C4-2B (cell line): ENCODE measurements at regions not wholly inside any gene's neighbourhood (a gene's known extent, or its start where the extent isn't known, plus 50 kb on each side); places are given as distances from the start of the nearest gene placed in this dataset.

Experiments
- H3K27ac ChIP-seq: fragments of 450-650 bp; 2 replicates; pipeline ENCODE4 v1.5.1; 2017
- CTCF ChIP-seq: fragments of 450-650 bp; conservative IDR thresholded peaks from 2 replicates; pipeline ENCODE4 v1.5.1; 2017; ENCODE audit warnings: mild to moderate bottlenecking
- ZFX ChIP-seq: fragments of 450-650 bp; IDR thresholded peaks from 2 replicates; pipeline ENCODE4 v1.6.1; 2017

- TF ChIP-seq CTCF, result no peak
- TF ChIP-seq ZFX, result no peak
- H3K27ac ChIP-seq, result no peak overlapping the region
Observed at GRCh38 chr2:12347066-12347493, 369.7 kb upstream of the TRIB2 start.

GRCh38 chr2:12348216-12348615, 368.5 kb upstream of the TRIB2 start:
- no peak overlapping the region for H3K27ac ChIP-seq

GRCh38 chr2:12350821-12351220, 365.9 kb upstream of the TRIB2 start:
- H3K27ac ChIP-seq, result no peak overlapping the region
- TF ChIP-seq CTCF (no peak), ZFX (no peak)

More at GRCh38 chr2:12348216-12348615, 368.5 kb upstream of the TRIB2 start:
- TF ChIP-seq ZFX (no peak), CTCF (no peak)

- TF ChIP-seq ZFX (no peak), CTCF (no peak)
- H3K27ac ChIP-seq, result no peak overlapping the region
Observed at GRCh38 chr2:12352889-12353288, 363.8 kb upstream of the TRIB2 start.

GRCh38 chr2:12361506-12361905, 355.2 kb upstream of the TRIB2 start:
- no peak overlapping the region for H3K27ac ChIP-seq
- TF ChIP-seq CTCF (no peak), ZFX (no peak)

GRCh38 chr2:12363138-12363537, 353.6 kb upstream of the TRIB2 start:
- H3K27ac ChIP-seq, result no peak overlapping the region
- no peak for TF ChIP-seq ZFX
- no peak for TF ChIP-seq CTCF

- H3K27ac ChIP-seq, result no peak overlapping the region
- TF ChIP-seq ZFX (no peak), CTCF (no peak)
Observed at GRCh38 chr2:12363569-12363968, 353.2 kb upstream of the TRIB2 start.
